Stimulated activated CD8-positive, alpha-beta memory T cell treated with anti-CD3 and anti-CD28 coated beads, Interleukin-4, amount 100 ng/mL, for 4 hours (primary cell): ENCODE measurements at regions not wholly inside any gene's neighbourhood (a gene's known extent, or its start where the extent isn't known, plus 50 kb on each side); places are given as distances from the start of the nearest gene placed in this dataset.
"Not testable (repeated sequence)": the region's sequence is repeated elsewhere in the genome, so short reads cannot be mapped to it uniquely, and the experiment has no call there.

Experiments used
- DNase-seq, 2 donors: peaks; one replicate each; pipeline ENCODE4 v3.0.0-alpha.2; 2020; ENCODE audit warnings: low read depth in 2 of 2, low spot score in 1 of 2

DNA sequence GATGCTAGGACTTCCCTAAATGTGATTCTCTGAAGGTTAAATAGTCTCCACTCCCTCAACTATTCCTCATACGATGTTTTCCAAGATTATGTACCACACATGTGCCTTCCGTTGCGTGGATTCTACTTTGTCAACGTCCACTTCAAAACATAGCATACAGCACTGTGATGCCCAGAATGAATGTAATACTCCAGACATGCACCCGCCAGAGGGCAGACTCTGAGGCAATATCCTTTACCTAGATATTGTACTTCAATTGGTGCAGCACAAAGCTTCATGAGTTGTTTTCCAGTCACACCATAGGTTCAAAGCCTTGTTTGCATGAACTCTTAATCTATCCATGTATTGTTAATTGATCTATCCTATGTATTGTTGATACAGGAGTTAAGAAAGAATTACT lies 201.0 kb upstream of the NABP1 start:
- DNase-seq: no peak

DNA sequence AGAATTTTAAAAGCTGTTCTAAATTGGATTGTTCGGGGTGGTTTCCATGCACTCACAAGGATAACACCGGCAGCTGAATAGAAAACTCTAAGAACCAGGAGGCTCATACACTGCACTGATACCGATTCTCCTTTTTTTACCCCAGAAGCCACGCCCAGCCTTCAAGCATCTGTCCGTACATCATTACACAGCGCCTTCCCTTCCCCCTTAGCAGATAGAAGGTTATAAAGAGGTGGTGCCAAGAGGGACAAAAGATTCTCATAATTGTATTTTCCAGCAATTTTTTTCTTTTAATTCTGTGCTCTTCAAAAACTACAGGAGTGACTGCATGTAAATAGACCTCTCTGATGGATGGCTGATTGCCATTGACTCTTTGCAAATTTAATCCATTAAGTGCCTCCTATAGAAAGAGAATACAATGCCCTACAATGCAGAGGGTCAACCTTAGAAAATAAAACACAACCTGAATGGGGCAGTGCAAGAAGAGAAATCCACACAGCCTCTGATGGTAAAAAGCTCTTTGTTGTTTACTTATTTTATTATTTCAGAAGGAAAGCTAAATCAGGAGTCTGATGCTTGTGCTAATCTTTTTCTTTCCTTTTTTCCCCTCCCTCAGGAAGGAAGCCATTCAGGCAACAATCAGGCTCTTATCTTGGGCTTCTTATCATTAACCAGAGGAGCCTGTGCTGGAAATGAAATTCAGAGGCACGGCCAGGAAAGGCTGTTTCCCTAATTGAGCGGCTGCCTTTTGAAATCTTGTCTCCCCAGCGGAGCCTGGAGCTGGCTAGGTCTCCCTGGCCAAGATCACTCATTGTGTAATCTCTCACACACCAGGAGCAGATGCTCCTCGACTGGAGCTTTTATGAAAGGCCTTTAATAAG lies 198.9 kb upstream of the NABP1 start:
- no peak for DNase-seq

DNA sequence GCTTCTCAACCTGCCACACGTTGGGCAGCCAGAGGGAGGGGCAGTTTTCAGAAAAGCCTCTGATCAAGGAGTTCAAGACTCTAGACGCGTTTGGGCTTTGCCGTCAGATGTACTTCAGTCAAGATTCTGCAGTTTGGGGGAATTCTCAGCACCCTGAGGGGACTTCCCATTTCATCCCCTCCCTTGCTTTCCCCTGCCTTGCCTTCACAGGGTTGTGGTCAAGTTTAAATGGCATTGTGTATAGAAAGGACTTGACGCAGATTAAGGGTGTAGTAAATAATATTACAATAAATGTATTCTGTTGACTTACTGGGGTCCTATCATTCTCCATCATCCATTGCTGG lies 198.3 kb upstream of the NABP1 start:
- no peak for DNase-seq

DNA sequence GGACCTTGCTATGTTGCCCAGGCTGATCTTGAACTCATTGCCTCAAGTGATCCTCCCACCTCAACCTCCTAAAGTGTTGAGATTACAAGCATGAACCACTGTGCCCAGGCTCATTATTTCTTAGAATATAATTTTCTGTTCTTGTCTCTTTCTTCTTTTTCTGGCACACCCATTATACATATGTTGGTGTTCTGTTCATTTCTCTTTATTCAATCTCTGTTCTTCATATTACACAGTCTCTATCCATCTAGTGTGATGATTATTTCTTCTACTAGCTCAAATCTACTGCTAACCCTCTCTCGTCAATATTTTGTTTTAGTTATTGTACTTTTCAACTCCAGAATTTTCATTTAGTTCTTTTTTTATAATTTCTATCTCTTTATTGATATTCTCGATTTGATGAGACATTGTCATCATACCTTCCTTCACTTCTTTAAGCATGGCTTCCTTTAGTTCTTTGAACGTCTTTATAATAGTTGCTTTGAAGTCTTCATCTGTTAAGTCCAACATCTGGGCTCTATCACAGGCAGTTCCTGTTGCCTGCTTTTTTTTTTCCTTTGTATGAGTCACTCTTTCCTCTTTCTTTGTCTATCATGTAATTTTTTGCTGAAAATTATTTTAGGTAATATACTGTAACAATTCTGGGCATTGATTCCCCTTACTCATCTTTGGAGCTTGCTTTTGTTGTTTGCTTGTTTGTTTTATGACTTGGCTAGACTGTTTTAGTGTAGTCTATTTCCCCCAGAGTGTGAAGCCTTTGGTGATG lies 196.4 kb upstream of the NABP1 start:
- no peak for DNase-seq

DNA sequence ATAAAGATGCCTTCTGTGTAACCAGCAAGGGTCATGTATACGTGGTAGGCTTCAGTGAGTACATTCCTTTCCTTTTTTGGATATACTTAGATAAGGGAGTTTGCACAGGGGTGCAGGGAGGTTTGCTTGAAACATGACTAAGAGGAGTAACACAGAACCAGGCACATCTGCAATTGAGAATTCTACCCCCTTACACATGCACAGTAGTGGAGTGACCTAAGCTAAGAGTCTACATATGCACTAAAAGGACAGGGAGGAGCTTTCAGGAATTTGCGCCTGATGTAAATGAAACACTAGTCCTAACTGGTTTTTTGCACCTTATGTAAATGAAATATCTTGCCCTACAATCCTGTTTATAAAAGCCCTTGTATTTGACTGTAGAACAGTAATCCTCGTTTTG lies 194.8 kb upstream of the NABP1 start:
- DNase-seq: no peak

DNA sequence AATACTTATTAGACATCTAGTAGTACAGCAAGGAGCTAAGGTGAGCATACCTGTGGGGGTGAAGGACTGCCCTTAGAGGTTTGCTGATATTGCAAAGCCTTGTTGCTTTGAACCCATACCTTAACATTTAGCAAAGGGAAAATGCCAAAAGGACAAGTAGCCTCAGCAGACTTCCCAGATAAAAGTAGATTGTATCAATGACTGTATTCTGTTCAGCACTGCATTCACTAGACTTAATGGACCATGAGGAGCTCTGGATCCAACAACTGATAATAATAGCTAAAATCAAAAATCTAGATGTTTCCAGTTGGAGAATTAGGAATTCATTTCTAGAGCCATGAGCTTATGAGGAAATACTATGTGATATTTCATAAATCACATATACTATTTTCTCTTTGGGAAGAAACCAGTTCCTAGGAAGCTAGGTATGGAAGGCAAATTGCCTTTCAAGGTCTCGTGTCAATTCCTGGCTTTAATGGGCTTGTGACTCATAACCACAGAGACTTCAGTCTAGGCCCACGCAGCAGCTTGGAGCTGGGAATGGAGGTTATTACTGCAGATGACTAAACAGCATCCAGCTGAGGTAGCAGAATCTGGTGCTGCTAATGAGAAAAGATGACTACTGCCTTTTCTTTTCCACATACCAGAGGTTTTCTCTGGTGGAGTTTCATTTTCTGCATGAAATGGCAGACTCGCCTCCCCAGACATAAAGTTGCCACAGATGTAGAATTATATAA lies 191.2 kb upstream of the NABP1 start:
- DNase-seq: no peak

DNA sequence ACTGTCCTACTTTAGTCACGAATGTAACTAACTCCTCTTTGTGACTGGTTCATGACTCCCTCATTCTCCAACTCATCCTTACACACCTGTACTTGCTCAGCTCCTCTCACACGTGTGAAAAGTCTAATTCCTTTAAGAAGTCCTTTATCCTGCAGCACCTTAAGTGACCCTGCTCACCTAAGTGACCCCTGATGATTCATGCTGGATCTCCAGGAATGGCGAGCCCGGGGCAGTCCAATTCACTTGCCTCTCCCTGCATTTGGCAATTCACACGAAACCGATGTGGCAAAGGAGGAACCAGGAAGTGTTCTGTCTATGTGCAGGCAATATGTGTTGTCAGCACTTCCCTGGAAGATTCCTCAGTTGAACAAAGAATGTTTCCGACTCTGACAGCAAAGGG lies 189.8 kb upstream of the NABP1 start:
- DNase-seq: no peak

DNA sequence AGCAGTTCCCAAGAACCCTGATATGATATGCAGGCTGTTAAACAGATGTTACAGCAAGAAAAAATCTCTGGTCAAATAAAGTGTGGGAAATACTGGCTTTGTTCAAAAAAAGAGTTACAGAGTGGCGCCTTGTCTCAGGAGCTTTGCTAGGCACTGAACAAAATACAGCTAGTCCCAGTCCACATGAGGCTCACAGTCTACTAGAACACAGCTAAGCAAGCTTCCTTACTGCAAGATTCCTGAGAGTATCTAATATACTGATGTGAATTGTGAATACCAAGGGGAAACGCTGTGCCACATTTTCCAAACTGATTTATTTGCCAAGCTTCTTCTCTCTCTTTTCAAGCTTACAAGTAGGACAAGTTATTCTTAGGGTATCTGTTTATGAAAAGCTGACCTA lies 188.8 kb upstream of the NABP1 start:
- no peak for DNase-seq

DNA sequence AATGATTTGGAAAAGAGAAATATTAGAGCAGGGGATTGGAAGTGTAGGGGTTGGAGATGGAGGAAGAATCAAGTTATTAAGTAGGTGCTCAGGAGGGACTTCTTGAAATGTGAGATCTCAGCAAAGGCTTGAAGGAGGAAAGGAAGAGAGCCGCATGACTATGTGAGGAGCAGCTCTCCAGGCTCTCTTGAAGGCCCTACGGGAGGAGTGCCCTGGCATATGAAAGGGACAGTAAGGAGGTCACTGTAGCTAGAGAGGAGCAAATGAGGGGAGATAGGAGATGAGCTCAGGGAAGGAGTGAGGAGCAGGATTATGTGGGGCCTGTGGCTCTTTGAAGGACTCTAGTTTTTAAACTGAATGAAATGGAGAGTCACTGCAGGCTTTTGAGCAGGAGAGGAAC lies 181.1 kb upstream of the NABP1 start:
- DNase-seq: no peak

DNA sequence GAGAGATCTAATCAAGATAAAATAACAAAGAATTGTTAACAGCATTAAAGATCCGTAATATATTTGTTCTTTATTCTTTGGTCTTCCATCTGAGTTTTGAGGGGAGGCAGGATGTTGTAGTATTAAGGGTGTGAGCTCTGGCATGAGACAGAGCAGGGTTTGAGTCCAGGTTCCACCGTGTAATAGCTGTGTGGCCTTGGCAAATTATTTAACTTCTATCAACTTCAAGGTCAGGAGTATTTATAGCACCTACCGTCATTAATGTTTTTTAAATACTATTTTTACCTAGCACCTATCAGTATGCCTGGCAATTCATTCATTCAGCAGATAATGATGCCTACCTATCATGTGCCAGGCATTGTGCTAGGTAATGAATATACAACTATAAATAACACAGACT lies 180.1 kb upstream of the NABP1 start:
- no peak for DNase-seq

DNA sequence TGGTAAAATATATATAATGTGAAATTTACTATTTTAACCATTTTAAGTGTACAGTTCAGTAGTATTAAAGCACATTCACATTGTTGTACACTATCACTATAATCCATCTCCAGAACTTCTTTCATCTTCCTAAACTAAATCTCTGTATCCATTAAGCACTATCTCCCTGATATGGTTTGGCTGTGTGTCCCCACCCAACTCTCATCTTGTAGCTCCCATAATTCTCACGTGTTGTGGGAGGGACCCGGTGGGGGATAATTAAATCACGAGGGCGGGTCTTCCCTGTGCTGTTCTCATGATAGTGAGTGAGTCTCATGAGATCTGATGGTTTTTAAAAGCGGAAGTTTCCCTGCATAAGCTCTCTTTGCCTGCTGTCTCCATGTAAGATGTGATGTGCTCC lies 178.9 kb upstream of the NABP1 start:
- DNase-seq: no peak

DNA sequence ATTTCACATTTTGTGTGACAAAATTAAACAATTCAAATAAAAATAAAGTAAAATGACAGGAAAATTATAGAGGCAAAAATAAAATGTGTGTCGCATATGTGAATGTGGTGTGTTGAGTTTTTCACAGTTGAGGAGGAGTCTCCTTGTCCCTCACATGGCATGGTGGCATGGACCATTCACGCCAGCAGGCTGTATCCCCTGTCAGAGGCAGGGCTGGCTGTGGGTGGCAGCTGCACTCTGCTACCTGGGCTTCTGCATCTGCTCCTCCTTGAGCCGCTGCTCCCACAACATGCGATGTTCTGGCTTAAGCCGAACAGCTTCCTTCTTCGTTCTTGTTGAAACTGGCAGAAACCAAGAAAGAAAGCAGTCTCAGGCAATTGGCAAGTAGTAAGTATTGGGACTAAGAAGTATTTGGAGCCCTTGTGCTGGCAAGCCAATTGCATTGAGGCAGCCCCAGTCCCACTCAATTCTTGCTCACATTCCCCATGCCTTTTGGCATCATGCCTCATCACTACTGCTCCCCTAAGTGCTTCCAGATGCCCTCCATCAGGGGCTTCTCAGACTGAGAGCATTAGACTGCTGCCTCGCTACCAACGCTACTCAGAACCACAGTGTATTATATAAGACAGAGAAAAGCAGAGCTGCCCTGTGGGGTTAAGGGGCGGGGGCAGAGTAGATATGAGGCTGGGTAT lies 177.9 kb upstream of the NABP1 start:
- DNase-seq: no peak

DNA sequence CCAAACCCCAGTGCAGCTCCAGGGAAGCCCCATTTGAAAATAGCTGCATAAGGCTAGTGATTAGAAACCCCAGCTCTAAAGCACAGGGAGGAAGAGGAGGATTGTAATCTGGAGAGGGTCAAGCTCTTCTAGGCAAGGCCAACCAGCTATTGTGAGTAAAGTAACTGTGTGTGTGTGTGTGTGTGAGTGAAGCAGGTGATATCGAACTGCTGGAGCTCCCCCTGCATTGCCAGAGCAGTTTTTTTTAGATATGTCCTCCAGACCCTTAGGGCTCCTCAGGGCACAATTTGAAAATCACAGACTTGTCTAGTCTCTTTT lies 177.4 kb upstream of the NABP1 start:
- no peak for DNase-seq

DNA sequence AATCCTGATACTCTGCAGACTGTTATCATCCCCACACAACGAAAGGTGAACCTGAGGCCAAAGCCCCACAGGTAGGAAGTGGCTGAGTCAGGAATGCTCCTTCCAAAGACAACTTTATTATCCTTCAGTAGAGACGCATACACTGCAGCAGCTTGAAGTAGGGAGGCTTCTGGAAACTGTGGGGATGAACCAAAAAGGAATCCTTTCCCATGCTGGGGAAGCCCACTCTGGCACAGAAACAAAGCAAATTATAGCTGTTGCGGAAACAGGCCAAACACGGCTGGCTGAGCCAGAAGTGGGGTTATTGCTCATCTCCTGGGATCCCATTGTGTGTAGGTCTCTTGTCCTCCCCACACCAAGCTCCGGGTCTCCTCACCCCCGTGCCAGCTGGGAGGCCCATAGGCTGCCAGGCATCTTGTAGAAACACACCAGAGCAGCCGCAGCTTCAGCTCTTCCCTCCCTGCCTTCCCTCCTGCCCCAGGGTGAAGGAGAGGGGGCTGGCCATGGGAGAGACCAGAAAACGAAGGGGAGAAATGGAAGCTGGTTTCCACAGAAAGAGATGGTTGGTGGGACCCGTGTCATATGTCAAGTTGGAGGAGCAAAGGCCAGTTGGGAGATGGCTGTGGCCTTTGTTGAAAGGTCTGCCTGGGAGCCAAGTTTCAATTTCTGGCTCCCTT lies 176.9 kb upstream of the NABP1 start:
- DNase-seq: no peak

DNA sequence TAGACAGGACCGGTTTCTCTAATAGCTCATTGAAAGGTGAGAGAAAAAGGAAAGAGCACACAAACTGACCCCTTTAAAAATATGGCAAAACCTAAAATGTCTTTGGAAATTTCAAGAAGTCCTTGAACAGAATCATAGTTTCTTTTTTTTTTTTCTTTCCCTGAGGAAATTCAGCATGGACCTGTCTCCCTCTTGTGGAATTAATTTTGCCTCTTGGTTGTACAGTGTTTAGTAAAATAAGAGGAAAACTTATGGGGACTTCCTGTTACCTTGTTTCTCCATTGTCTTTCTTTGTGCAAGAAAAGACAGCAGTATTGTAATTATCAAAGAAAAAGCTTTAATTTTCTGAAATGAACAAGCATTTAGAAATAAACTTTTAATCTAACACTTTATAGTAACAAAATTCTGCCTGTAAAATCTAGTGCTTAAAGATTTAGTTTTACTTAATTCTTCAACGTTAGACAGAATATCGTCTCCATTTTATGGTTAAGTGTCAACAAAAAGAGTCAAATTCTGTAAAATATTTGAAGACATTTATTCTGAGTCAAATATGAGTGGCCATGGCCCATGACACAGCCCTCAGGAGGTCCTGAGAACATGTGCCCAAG lies 176.3 kb upstream of the NABP1 start:
- no peak for DNase-seq

DNA sequence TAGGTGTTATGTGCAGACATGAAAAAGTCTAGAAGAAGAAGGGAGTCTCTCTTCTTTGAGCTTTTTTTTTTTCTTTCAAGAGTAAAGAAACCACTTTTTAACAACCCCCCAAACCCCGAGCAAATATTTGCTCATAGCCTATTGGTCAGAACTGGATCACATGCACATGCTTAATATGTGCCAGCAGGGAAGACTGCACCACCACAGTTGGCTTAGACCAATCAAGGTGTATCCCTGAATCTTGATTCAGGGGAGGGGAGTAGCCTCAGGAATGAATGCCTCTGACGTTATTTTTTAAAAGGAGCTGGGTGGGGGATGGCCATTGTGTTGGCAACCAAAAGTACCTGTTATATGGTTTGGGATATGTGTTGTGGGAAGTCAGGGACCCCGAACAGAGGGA lies 171.4 kb upstream of the NABP1 start:
- no peak for DNase-seq

DNA sequence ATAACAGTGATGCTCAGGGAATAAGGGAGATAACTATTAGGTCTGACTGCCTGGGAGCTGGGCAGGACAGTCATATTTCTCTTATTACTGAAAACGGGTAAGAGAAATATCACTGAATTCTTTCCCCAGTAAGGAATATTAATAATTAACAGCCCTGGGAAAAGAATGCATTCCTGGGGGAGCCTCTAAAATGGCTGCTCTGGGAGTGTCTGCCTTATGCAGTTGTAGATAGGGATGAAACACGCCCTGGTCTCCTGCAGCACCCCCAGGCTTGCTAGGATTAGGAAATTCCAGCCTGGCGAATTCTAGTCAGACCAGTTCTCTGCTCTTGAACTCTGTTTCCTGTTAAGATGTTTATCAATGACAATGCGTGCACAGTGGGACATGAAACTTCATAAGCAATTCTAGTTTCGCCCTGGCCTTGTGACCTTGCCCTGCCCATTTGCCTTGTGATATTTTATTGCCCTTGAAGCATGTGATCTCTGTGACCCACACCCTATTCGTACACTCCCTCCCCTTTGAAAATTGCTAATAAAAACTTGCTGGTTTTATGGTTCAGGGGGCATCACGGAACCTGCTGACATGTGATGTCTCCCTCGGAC lies 170.6 kb upstream of the NABP1 start:
- DNase-seq: not testable (repeated sequence)

DNA sequence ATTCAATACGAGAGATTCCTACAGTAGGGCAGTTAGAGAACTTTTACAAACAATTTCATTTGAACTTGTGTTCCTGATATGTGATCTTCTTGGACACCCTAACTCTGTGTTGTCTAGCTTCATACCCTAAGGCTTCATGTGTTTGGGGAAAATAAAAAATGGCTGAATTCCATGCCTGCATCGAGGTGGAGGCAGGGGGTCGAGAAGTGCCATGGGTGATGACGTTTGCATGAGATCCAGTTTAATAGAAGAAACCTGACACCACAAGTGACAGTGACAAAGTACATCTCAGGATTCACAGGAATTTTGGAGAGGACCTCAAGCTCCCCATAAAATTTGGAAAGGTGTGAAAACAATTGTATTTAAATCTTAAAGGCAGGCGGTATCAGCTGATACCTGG lies 169.2 kb upstream of the NABP1 start:
- no peak for DNase-seq

DNA sequence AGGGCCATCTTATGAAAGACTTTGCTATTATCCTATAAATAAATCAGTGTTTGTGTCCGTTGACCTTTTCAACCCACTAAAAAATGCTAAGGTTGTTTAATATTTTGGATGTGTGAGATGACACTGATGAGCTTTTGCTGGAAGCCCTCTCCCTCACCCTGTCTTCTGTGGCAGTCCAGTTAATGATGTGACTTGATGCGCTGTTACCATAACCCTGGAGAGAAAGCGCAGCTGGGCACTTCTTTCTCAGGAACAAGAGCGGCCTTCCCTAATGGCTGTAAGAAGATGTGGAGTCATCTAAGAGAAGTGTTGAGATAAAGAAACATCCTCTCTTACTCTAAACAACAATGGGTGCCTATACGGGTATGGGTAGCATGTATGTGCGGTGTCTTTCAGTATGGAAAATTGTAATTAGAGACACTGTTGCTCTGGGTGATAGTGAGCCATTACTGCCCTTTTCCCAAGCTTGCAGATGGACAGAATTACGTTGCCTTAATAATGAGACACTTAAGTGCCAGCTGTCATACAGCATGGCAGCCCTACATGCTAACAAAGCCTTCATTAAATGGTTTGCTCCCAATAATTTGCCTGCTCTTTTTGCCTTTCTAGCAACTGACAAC lies 165.6 kb upstream of the NABP1 start:
- DNase-seq: no peak

DNA sequence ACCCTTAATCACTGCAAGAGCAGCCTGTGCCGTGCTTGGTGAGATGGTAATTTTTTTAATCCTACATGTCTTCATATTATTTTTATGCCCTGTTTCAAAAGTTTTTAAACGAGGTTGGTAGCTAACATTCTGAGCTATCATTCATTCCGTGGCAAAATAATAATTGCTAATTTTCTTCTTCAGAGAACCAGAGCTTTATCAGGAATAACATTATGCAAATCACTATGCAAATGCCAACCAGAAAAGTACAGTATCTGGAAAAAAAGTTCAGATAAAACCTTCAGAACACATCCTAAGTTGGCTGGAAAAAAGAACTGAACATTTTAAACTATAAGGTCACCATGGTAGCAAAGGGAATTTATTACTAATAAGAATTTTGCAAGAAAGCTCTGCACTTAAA lies 165.1 kb upstream of the NABP1 start:
- no peak for DNase-seq
